ENCODE measurements at regions not wholly inside any gene's neighbourhood (a gene's known extent, or its start where the extent isn't known, plus 50 kb on each side); places are given as distances from the start of the nearest gene placed in this dataset.

DNA sequence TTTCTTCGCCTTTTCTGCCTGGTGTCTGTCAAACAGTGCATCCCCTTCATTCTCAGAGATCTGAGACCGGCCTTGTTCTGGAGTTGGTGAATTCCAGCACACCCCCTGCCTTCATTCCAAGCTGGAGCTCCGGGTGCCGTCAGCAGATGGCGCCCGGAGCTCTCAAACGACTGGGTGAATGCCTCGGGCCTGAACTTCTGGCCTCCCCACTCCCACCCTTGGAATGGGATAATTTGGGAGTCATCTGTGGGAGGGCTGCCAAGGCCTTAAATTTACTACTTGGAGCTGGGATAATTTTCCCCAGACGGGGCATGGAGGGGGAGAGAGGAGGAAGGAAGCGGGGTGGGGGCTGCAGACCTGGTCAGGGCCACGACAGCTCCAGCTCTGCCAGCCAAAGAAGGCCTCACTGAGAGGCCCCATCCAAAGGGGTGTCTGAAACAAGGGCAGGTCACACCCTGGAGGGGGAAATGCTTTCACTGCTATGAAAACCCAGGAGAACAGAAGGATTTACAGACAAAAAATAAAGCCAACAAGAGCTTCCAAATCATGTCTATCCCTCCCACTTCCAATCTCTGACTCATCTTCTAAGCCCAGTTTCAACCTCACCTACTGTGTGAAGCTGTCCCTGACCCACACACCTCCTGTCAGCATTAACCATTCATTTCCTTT lies 187.9 kb downstream of the OPA1 start:
- peak; percentile 41 for DNase-seq

DNA sequence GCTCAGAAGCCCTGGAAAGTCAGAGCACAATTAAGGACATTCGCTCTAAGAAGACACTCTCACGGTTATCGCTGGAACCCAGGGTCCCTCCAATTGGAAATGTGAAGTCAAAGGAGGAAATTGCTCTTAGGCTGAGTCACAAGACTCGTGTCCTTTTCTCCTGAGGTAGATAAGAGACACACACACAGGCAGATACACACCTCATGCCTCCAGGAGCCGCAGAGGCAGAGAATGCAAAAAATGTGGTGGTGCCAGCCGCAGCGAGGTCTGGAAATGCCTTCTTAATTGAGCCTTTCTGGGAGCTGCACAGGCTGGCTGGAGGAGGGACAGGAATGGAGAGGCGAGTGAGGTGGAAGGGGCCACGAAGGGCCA lies 189.3 kb downstream of the OPA1 start:
- no peak for DNase-seq

DNA sequence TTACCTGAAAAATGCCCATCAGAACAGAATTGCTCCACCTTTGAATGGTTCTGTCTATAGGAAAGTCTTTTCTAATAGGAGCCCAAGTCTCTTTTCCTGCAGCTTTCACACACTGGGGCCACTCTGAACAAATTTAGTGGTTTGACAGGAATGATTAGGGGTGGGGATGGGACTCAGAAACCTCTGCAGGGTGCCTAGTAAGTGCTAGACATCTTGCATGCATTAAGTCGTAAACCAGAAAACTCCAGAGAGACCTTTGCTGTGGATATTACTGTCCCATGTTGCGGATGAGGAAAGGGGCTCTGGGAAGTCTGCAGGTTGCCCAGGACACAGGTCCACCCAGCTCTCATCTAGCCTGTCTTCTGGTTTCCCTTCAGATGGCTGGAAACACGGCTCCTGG lies 189.7 kb downstream of the OPA1 start:
- DNase-seq: no peak

DNA sequence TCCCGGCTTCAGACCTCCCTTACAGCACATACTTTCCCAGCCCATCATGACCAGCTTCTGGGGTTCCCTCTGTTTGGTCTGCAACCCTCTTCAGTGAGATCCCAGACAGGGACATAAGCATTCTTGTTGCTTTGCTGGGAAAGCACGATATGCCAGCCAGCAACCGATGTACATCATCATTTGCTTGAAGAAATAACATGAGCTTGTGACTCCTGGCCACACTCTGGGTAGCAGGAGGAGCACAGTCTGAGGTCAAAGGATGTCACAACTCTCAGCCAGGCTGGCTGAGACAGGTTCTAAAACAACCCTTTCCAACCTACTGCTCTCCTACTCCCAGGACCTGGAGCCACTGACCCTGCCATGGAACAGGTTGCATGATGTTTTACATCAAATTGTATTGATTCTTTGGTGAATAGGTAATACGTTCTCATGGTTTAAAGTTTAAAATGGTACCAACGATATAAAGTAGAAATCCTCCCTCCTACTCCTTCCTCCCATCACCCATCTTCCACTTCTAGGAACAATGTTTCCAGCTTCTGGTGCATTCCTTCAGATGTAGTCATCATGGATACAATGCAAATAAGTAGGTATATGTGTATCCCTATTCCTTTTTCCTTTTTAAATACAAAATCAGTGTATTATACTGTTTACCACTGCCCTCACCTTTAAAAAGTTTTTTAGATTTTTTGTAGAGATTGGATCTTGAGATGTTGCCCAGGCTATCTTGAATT lies 190.3 kb downstream of the OPA1 start:
- no peak for DNase-seq

DNA sequence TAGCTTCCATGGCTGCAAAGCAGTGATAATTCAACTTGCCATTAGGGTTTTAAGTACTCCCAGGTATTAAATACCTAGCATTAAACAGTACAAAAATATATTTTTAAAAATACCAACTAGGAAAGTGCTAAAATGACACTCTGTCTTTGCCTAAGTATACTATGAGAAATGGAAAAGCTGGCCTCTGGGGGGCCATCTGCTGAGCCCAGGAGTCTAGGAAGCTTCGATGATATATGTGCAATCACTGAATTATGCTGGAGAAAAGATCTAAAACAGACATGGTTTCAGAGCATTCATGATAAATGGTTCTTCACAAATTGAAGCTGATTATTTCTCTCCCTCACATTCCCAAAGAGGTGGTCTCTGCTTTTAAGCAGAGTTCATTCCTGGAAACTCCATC lies 191.8 kb downstream of the OPA1 start:
- DNase-seq: no peak

DNA sequence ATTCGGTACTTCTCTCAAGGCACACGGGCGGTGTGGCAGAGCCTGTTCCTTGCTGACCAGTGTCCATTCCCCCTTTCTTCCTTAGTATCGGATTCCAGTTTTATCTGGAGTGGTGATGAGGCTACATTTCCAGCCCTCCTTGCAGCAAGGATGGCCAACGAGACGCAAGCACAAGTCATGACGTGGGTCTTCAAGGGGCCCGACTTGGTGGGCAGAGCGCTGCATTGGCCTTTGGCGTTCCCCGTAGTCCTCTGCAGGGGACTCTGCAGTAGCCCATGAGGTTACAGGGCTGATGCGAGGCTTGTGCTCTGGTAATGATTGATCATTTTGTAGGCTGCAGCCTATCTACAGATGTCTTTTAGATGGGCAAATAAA lies 194.5 kb downstream of the OPA1 start:
- no peak for DNase-seq

DNA sequence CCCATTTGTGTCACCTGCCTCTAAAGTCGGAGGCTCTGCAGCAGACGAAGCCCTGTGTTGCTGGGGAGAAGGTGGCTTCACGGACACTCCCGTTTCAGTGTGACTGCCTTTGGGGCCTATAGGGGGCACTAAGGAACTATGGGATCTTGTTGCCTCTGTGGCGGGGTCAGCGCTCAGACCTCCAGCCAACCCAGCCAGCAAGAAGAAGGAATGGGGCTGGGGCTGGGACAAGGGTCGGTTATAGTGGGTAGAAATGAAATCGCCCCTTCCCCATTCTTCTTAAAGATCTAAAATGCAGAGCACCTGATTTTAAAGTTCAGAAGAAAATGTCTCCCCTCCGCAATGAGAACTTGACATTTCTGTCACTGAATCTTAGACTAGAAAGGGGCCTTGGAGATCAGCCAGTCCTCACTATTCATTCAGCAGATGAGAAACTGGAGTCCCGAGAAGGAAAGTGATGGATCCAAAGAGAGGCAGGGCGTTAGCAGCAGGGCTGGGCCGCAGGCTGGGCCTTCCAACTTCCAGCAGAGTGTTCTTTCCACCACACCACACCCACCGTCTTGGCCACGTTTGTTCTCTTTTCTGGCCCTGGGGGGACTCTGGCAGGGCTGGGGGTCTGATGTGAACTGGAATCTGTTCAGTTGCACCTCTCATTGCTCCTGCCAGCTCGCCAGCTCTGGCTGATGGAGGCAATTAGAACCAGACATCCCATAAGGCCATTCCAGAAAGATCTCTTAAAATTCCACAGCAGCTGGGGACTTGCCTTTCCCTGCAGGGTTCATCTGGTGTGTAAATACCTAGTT lies 195.4 kb downstream of the OPA1 start:
- no peak for DNase-seq

DNA sequence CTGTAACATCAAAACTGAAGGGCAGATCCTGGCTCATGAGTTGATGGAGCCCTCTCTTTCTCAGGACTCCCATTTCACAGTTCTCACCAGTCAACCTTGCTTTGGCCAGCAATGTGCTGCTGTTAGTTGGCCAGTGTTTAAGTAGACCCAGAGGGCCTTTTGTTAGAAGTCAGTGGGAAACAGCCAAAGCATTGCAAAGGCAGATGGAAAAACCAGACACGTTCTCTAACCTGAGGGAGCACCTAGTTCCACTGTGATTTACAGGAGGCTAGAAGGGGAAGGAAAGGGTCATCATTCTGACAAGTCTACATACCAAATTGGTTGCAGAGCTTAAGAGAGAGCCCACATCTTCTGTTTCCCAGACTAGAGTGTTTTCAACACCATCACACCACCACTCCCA lies 196.4 kb downstream of the OPA1 start:
- DNase-seq: no peak

DNA sequence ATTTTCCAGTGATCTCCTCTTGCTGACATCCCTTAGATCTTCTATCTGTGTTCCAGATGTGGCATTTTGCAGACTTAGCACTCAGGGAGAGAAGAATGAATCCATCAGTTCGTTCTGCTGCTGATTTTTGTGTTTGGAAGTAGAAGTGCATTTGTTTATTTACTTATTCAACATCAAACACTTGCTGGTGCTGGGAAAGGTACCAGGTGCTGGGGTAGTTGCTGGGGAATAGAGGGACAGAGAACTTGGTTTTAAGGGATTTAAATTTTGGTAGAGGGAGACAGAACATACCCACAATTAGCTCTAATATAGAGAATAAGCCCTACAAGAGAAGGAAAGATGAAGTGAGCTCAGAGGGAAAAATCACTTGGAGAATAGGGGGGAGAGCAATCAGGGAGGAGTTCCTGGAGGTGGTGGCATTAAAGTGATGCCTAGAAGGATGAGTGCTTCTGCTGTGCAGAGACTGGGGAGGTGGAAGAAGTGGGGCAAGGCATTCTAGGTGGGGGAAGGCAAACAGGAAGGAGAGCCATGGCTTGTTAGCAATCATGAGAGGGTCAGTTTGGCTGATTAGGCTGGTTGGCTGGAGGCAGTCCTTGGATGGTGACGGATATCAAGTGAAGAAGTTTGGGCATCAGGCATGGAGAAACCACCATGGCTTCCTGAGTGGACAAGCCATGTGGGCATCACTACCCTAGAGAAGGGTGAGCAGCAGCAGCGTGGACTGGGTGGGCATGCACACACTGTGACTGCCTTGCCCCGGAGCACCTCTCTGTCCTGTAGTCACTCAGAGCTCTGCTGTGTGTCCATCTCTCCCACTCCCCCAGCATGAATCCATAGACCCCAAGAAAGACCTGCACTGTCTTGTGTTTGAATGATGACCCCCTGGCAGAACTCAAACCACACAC lies 197.3 kb downstream of the OPA1 start:
- no peak for DNase-seq

DNA sequence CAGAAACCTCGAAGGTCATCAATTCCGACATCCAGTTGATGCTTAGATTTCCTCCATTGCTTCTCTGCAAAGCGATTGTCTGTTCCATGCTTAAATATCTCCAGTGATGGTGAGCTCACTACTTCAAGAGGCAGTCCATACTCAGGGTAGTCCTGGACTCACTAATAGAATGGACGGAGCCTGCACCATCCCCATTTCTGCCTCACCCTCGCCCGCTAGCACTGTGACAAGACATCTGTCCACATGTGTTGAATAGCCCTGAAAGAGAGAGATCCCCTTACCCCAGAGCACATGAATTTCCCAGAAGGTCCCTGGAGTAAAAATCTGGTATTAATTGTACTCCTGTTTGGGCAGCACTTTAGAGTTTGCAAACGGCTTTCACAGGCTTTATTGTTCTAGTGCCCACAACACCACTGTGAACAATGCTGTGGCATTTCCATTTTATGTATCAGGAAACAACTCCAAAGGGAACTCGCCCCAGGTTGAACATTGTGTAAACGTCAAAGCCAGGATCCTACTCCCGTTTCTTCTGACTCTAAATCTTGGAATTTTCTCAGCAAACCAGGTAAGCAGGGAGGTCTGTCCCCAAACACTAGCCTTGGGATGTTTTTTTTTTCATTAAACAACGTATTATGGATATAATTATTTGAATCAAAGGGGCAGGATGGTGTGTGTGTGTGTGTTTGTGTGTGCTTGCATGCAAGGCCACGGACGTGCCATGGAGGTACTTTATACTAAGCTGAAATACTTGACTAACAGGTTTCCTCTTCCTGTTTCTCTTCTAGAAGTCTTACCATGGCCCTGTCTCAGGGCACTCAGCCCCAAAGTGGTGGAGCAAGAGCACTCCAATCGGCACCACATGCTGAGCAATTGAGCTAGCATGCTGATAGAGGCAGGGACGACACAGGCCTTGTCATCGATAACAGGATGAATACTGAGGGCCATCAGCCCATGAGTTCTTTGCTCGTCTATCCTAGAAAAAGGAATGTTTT lies 198.3 kb downstream of the OPA1 start:
- DNase-seq: no peak

DNA sequence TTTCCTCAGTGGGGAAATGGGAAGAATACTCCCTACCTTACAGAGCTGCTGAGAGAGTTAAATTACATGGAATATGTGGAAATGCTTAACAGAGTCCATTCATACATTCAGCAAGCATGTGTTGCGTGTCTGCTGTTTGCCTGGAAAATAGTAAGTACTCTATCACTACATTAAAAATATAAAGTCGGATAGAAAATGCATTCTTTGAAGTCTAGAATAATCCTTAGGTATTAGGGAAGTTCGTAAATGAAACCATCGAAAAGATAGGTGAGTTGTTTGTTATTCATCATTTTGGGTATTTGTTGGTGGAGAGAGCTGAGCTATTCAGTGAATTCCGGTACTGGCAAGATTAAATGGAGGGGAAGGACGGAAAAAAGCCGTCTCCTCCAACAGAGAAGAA lies 200.1 kb downstream of the OPA1 start:
- DNase-seq: no peak

DNA sequence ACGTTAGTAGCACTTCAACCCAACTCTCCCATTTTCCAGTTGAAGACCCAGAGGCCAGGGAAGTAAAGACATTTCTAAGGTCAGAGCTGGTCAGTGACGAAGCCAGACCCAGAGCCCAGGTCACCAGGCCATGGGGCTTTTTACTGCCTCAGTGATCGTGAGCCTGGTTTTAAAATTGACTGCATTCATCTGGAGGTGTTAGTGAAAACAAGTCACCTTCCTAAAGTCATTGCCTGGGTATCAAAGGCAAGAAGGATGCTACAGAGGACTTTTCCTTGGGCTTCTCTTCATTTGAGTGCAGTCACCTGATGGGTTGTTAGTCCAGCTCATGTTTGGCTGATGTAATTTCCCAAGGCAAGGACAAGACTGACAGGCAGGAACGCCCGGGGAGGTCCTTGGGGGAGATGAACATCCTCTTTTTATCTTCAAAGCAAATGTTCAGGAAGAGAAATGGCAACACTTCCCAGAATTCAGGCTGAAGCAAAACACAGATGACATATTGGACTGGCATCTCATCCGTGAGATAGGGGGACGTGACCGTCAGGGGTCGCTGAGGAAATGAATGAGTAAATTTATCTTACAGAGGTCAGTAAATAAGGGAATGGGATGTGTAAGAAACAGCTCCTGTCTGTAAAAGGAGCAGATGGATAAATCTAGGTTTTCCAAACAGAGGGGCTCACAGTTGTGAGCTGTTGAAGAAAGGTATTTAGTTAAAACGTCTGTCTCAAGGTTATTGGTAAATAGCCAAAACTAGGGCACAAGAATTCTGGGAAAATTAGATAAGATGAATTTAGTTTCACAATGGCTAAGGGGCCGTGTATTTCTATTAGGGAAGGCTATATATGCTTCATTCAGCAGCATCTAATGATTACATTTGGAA lies 201.2 kb downstream of the OPA1 start:
- no peak for DNase-seq

DNA sequence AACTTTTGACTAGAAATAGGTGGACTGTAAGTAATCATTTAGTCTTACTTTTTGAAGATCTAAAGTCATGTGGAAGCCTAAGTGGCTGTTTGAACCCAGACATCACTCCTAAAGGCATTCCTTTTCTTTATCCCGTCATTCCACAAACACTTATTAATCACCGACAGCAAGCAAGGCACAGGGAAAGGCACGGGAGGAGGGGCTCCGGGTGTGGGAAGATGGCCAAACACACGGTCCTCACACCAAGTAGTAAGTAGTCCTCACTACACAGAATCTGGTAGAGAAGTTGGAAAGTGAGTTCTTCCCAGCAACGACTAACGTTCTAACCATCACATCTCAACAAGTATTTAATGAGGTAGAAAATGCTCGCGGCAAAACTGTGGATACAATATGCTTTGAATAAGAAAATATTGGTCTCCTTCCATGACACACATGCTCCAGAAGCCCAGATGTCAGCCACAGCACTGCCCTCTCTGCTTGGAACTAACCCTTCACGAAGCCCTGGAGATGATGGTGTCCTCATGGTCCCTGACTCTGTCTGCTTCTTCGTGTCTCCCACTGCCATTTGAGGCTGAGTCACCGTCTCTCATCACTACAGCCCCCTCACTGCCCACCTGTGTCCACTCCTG lies 202.2 kb downstream of the OPA1 start:
- DNase-seq: no peak

DNA sequence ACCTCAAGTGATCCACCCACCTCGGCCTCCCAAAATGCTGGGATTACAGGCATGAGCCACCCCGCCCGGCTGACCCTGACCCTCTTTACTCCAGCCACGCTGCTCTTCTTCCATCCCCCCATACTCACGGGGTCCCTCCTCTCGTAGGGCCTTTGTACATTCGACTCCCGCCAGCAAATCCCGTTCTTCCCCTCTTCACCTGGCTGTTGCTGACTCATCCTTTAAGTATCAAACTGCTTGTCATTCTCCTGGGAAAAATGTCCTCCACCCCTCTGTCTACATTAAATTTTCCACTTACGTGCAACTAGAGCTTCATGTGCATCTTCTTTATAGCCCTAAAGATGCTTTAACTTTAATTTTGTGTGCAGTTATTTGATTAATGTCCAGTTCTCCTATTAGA lies 203.1 kb downstream of the OPA1 start:
- DNase-seq: no peak

DNA sequence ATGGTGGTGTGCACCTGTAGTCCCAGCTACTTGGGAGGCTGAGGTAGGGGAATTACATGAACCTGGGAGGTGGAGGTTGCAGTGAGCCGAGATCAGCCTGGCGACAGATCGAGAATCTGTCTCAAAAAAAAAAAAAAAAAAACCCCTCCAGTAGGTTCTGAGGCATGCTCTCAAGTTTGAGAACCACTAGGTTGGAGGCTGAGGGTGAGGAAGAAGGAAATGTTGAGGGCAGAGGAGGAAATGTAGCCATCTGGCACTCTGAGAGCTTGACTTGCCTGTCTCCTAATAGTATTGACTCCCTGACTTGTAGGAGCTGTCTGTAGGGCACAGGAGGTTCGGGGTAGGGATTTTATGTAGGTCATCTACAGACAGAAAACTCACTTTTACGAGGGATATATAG lies 204.6 kb downstream of the OPA1 start:
- DNase-seq: no peak

DNA sequence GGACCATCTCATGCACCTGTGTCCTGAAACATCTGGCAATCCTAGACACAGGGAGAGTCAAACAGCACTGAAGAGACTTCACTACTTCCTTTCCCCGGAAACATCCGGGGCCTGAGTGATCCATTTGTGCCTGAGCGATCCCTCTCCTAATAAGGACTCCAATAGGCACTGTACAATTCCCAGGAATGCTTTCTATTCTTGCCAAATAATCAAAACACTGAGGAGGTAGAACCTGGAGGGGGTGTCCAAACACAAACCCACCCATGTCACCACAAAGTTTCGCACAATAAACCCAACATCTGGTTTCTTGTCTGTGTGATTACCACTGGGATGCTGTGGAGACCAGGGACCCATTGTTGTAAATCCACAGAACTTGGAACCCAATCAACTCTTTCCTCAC lies 205.0 kb downstream of the OPA1 start:
- no peak for DNase-seq

DNA sequence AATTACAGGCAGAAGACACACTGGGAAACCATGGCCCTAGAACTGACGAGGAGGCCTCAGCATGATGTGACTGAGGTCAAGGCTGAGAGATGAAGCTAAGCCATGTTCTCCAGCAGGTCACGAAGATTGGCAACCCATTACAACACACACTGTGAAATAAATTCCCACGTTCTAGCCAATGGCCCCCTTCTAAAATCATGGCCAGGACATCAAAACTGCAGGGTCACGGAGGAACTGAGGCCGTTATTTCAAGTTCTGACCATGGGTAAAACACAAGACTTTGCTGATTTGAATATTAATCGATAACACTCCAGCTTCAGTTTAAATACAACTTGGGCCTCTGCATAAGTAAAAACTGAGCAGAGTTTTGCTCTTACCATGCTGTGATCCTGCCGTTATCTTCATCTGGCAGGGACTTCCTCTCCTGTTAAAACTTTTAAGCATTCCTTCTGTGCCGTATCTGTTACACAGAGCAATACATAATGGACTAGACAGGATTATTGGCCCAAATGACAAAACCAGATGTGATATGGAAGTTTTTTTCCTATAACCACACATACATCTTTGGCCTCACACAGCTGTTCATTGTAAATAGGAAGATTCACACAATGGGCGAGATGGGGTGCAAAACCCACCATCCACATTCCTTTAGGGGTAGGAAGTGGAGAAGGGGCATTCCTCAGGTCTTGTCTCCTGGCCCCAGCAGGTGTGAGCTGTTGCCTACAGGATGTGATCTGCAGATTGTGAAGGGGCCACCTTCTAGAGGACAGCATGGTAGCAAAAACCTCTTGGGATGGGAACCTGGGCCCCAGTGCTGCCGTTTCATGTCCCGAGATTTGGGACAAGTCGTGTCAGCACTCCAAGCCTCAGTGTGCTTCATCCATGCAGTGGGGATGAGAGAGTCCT lies 207.4 kb downstream of the OPA1 start:
- no peak for DNase-seq

DNA sequence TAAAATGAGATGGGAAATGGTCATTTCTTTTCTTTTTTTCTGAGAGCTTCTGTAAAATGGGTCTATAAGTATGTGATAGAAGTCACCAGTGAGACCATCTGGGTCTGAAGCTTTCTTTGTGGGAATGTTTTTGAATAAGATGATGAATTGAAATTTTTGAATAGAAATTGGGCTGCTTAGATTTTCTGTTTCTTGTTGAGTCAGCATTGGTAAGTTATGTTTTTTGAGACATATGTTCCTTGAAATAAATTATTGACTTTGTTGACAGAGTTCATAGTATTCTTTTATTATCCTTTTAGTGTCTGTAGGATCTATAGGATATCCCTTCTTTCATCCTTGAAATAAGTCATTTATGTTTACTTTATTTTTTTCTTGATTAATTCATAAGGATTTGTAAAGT lies 208.1 kb downstream of the OPA1 start:
- DNase-seq: no peak

DNA sequence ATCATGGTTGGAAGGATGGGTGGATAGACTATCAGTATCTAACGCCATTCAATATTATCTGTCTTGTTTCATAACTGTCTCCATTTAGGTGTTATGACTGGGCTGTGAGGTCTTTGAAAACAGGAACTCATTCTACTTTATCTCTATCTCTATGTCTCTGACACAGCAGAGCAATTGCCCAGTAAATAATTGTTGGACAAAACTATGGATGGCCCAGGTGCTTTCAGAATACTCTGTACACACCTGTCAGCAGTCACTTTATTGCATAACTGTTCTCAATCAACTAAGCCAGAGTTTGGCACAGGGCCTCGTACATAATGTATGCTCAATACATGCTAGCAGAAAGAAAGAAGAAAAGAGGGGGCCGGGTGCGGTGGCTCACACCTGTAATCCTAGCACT lies 210.3 kb downstream of the OPA1 start:
- DNase-seq: peak; percentile 72
